ENCODE measurements at regions not wholly inside any gene's neighbourhood (a gene's known extent, or its start where the extent isn't known, plus 50 kb on each side); places are given as distances from the start of the nearest gene placed in this dataset.

GRCh38 chr13:59211606-59212005 lies 952.1 kb downstream of the DIAPH3 start:
- intact Hi-C loops (cut with micrococcal nuclease) = no loop called here
- no peaks in the 10 kb centered on the region for H3K36me3 ChIP-seq (replicated peaks in 1 of 2; ENCODE audit: control extremely low read depth in 1 of 2, control insufficient read depth in 1 of 2, extremely low read depth in 1 of 2, insufficient read depth in 2 of 2, low read length in 1 of 2)
- no peaks in the 10 kb centered on the region for H3K27me3 ChIP-seq (replicated peaks in 1 of 4; ENCODE audit: control extremely low read depth in 1 of 4, control insufficient read depth in 3 of 4, insufficient read depth in 4 of 4, low read length in 3 of 4)
- H3K27ac Mint-ChIP-seq = no peak overlapping the region
- H4K20me1 ChIP-seq (ENCODE audit: control insufficient read depth, insufficient read depth, low read length, poor library complexity, severe bottlenecking) = no peaks in the 10 kb centered on the region
- H3K27me3 Mint-ChIP-seq = no peaks in the 10 kb centered on the region
- H3K4me3 Mint-ChIP-seq = no peak overlapping the region
- H3K4me2 ChIP-seq (replicated peaks; ENCODE audit: low read depth, low read length, poor library complexity, severe bottlenecking) = no peak overlapping the region
- no peak for ATAC-seq (ENCODE audit: low read depth)
- H3K4me3 ChIP-seq (ENCODE audit: control extremely low read depth in 1 of 5, extremely low read depth in 1 of 5, insufficient read depth in 1 of 5, low read depth in 2 of 5, low read length in 4 of 5) = no peak overlapping the region
- no peak overlapping the region for H3K27ac ChIP-seq (ENCODE audit: low read length in 2 of 2)
- H3K4me1 Mint-ChIP-seq = no peaks in the 10 kb centered on the region
- CTCF ChIA-PET = no interaction called here
- no peaks in the 10 kb centered on the region for H3K79me2 ChIP-seq (ENCODE audit: control insufficient read depth, insufficient read depth, low read length)
- POLR2A ChIA-PET = no interaction called here
- H3K9me3 Mint-ChIP-seq (ENCODE audit: insufficient read depth) = peaks cover 2% of the 10 kb centered on the region
- no peak overlapping the region for H3K9ac ChIP-seq (ENCODE audit: low read length)
- H2AFZ ChIP-seq (ENCODE audit: insufficient read depth, low read depth, low read length, poor library complexity, severe bottlenecking) = no peak overlapping the region
- 80% methylated on average over 3 of the region's 3 CpGs for WGBS (ENCODE audit: insufficient coverage)
- H3K9me3 ChIP-seq (ENCODE audit: control extremely low read depth in 1 of 3, control insufficient read depth in 2 of 3, insufficient read depth in 1 of 3, low read length in 2 of 3) = no peaks in the 10 kb centered on the region
- no peaks in the 10 kb centered on the region for H3K4me1 ChIP-seq (ENCODE audit: control insufficient read depth in 2 of 2, insufficient read depth in 2 of 2, low read length in 2 of 2)
- no peak for DNase-seq
- TF ChIP-seq EZH2 (IDR thresholded peaks at IDR 0.05; ENCODE audit: borderline replicate concordance, insufficient read depth, low read depth, low read length, poor library complexity, severe bottlenecking) (no peak), CTCF (IDR thresholded peaks at IDR 0.05) (no peak)

- Histone ChIP-seq H3K4me1 (ENCODE audit: control insufficient read depth in 2 of 2, insufficient read depth in 2 of 2, low read length in 2 of 2) (no peaks in the 10 kb centered on the region), H3K79me2 (ENCODE audit: control insufficient read depth, insufficient read depth, low read length) (no peaks in the 10 kb centered on the region), H4K20me1 (ENCODE audit: control insufficient read depth, insufficient read depth, low read length, poor library complexity, severe bottlenecking) (no peaks in the 10 kb centered on the region), H3K4me3 (ENCODE audit: control extremely low read depth in 1 of 5, extremely low read depth in 1 of 5, insufficient read depth in 1 of 5, low read depth in 2 of 5, low read length in 4 of 5) (no peak overlapping the region), H3K36me3 (replicated peaks in 1 of 2; ENCODE audit: control extremely low read depth in 1 of 2, control insufficient read depth in 1 of 2, extremely low read depth in 1 of 2, insufficient read depth in 2 of 2, low read length in 1 of 2) (no peaks in the 10 kb centered on the region), H2AFZ (ENCODE audit: insufficient read depth, low read depth, low read length, poor library complexity, severe bottlenecking) (no peak overlapping the region), H3K9me3 (ENCODE audit: control extremely low read depth in 1 of 3, control insufficient read depth in 2 of 3, insufficient read depth in 1 of 3, low read length in 2 of 3) (no peaks in the 10 kb centered on the region), H3K27ac (ENCODE audit: low read length in 2 of 2) (no peak overlapping the region), H3K4me2 (replicated peaks; ENCODE audit: low read depth, low read length, poor library complexity, severe bottlenecking) (no peak overlapping the region), H3K27me3 (replicated peaks in 1 of 4; ENCODE audit: control extremely low read depth in 1 of 4, control insufficient read depth in 3 of 4, insufficient read depth in 4 of 4, low read length in 3 of 4) (no peaks in the 10 kb centered on the region), H3K9ac (ENCODE audit: low read length) (no peak overlapping the region)
- TF ChIP-seq CTCF (IDR thresholded peaks at IDR 0.05) (no peak), EZH2 (IDR thresholded peaks at IDR 0.05; ENCODE audit: borderline replicate concordance, insufficient read depth, low read depth, low read length, poor library complexity, severe bottlenecking) (no peak)
- ATAC-seq (ENCODE audit: low read depth) = no peak
- intact Hi-C loops (cut with micrococcal nuclease) = no loop called here
- Mint-ChIP-seq H3K4me1 (no peaks in the 10 kb centered on the region), H3K9me3 (ENCODE audit: insufficient read depth) (no peaks in the 10 kb centered on the region), H3K27ac (no peak overlapping the region), H3K27me3 (no peaks in the 10 kb centered on the region), H3K4me3 (no peak overlapping the region)
- POLR2A ChIA-PET = no interaction called here
- WGBS (ENCODE audit: insufficient coverage) = no CpG with 5 or more reads among the region's 3 CpGs
- CTCF ChIA-PET = no interaction called here
- DNase-seq = no peak
Observed at GRCh38 chr13:59229401-59229800, 934.3 kb downstream of the DIAPH3 start.
